H9 (cell line): ENCODE measurements at regions not wholly inside any gene's neighbourhood (a gene's known extent, or its start where the extent isn't known, plus 50 kb on each side); places are given as distances from the start of the nearest gene placed in this dataset.

Experiments used
- DNase-seq: peaks from one replicate; pipeline ENCODE4 v3.0.0-alpha.2; 2017
- H2AFZ ChIP-seq: one replicate; pipeline ENCODE4 v1.6.1; 2013; ENCODE audit warnings: mild to moderate bottlenecking, low read length, control low read depth, moderate library complexity
- H2AK5ac ChIP-seq: 2 replicates; pipeline ENCODE4 v1.6.1; 2013; ENCODE audit warnings: low read length, control low read depth, mixed read lengths; ENCODE audit not compliant: insufficient read length
- H2BK120ac ChIP-seq: one replicate; pipeline ENCODE4 v1.6.1; 2013; ENCODE audit warnings: low read depth, mild to moderate bottlenecking, low read length, control low read depth, inconsistent platforms; ENCODE audit not compliant: poor library complexity, severe bottlenecking
- H2BK12ac ChIP-seq: 2 replicates; pipeline ENCODE4 v1.6.1; 2013; ENCODE audit warnings: low read length, control low read depth, mixed read lengths, low read depth; ENCODE audit not compliant: insufficient read length
- H2BK15ac ChIP-seq: 2 replicates; pipeline ENCODE4 v1.6.1; 2013; ENCODE audit warnings: low read depth, low read length, control low read depth
- H2BK20ac ChIP-seq: one replicate; pipeline ENCODE4 v1.6.1; 2013; ENCODE audit warnings: low read depth, mild to moderate bottlenecking, low read length, control low read depth, inconsistent platforms; ENCODE audit not compliant: poor library complexity, severe bottlenecking
- H2BK5ac ChIP-seq: 2 replicates; pipeline ENCODE4 v1.6.1; 2013; ENCODE audit warnings: low read length, control low read depth, mixed read lengths; ENCODE audit not compliant: insufficient read length
- H3K14ac ChIP-seq: 2 replicates; pipeline ENCODE4 v1.6.1; 2013; ENCODE audit warnings: low read length, control low read depth; ENCODE audit not compliant: insufficient read depth
- H3K18ac ChIP-seq: 2 replicates; pipeline ENCODE4 v1.6.1; 2013; ENCODE audit warnings: low read depth, mild to moderate bottlenecking, mixed read lengths, low read length, control low read depth; ENCODE audit not compliant: insufficient read length
- H3K23ac ChIP-seq: 2 replicates; pipeline ENCODE4 v1.6.1; 2013; ENCODE audit warnings: low read length, control low read depth, mixed read lengths, low read depth; ENCODE audit not compliant: insufficient read length
- H3K23me2 ChIP-seq: 2 replicates; pipeline ENCODE4 v1.6.1; 2013; ENCODE audit warnings: low read depth, mild to moderate bottlenecking, mixed read lengths, low read length, control low read depth; ENCODE audit not compliant: insufficient read length, poor library complexity, severe bottlenecking
- H3K27ac ChIP-seq: 2 replicates; pipeline ENCODE4 v1.5.1; 2013; ENCODE audit warnings: low read length, control low read depth, mixed read lengths, low read depth; ENCODE audit not compliant: insufficient read length
- H3K27me3 ChIP-seq: 2 replicates; pipeline ENCODE4 v1.6.1; 2013; ENCODE audit warnings: low read length, control low read depth, inconsistent platforms; ENCODE audit not compliant: insufficient read depth
- H3K4ac ChIP-seq: 2 replicates; pipeline ENCODE4 v1.6.1; 2013; ENCODE audit warnings: low read depth, mild to moderate bottlenecking, control low read depth, inconsistent platforms, low read length, moderate library complexity
- H3K4me1 ChIP-seq: 2 replicates; pipeline ENCODE4 v1.6.1; 2013; ENCODE audit warnings: low read length, control low read depth, inconsistent platforms; ENCODE audit not compliant: insufficient read depth
- H3K4me2 ChIP-seq: 2 replicates; pipeline ENCODE4 v1.6.1; 2013; ENCODE audit warnings: low read length, control low read depth, mixed read lengths; ENCODE audit not compliant: insufficient read length, insufficient read depth
- H3K56ac ChIP-seq: 2 replicates; pipeline ENCODE4 v1.6.1; 2013; ENCODE audit warnings: low read depth, mild to moderate bottlenecking, mixed read lengths, low read length, control low read depth; ENCODE audit not compliant: insufficient read length
- H3K79me1 ChIP-seq: 2 replicates; pipeline ENCODE4 v1.6.1; 2013; ENCODE audit warnings: low read depth, mild to moderate bottlenecking, moderate library complexity, low read length, control low read depth, inconsistent platforms; ENCODE audit not compliant: insufficient read depth, poor library complexity, severe bottlenecking
- H3K79me2 ChIP-seq: 2 replicates; pipeline ENCODE4 v1.6.1; 2013; ENCODE audit warnings: low read length, control low read depth, inconsistent platforms; ENCODE audit not compliant: insufficient read depth
- H3K9ac ChIP-seq: 2 replicates; pipeline ENCODE4 v1.6.1; 2013; ENCODE audit warnings: low read length, control low read depth, mixed read lengths; ENCODE audit not compliant: insufficient read length; ENCODE audit errors: extremely low read depth
- H3K9me3 ChIP-seq: one replicate; pipeline ENCODE4 v1.6.1; 2013; ENCODE audit warnings: low read depth, low read length, inconsistent platforms; ENCODE audit not compliant: control insufficient read depth
- H3T11ph ChIP-seq: one replicate; pipeline ENCODE4 v1.6.1; 2013; ENCODE audit warnings: mild to moderate bottlenecking, low read length, control low read depth, inconsistent platforms
- H4K20me1 ChIP-seq: one replicate; pipeline ENCODE4 v1.6.1; 2013; ENCODE audit not compliant: control insufficient read depth, insufficient read length, insufficient read depth
- H4K5ac ChIP-seq: 2 replicates; pipeline ENCODE4 v1.6.1; 2013; ENCODE audit warnings: low read depth, mild to moderate bottlenecking, mixed read lengths, low read length, control low read depth; ENCODE audit not compliant: insufficient read length
- H4K8ac ChIP-seq: replicated peaks from 2 replicates; pipeline ENCODE4 v1.6.1; 2013; ENCODE audit warnings: low read length, control low read depth, mixed read lengths, low read depth; ENCODE audit not compliant: insufficient read length
- H4K91ac ChIP-seq: 2 replicates; pipeline ENCODE4 v1.6.1; 2013; ENCODE audit warnings: low read depth, mild to moderate bottlenecking, moderate library complexity, mixed read lengths, low read length, control low read depth; ENCODE audit not compliant: insufficient read length
- H3K27ac Mint-ChIP-seq, 3 experiments: 2 replicates in 2 of 3; 3 replicates in 1 of 3; pipeline ENCODE4 v1.8.0; 2020 to 2021; ENCODE audit warnings: mixed read lengths in 3 of 3, mild to moderate bottlenecking in 1 of 3, moderate library complexity in 1 of 3
- H3K27me3 Mint-ChIP-seq: 2 replicates; pipeline ENCODE4 v1.8.0; 2021; ENCODE audit warnings: low read depth, mild to moderate bottlenecking, moderate library complexity, mixed read lengths
- H3K36me3 Mint-ChIP-seq, 3 experiments: 2 replicates in 2 of 3; 3 replicates in 1 of 3; pipeline ENCODE4 v1.8.0; 2020 to 2021; ENCODE audit warnings: low read depth in 3 of 3, mixed read lengths in 3 of 3; ENCODE audit not compliant: insufficient read depth in 1 of 3
- H3K4me1 Mint-ChIP-seq, 2 experiments: 2 replicates each; pipeline ENCODE4 v1.8.0; 2020; ENCODE audit warnings: mixed read lengths in 2 of 2
- H3K4me3 Mint-ChIP-seq, 2 experiments: 2 replicates in 1 of 2; 3 replicates in 1 of 2; pipeline ENCODE4 v1.8.0; 2020 to 2021; ENCODE audit warnings: mild to moderate bottlenecking in 2 of 2, mixed read lengths in 2 of 2, moderate library complexity in 1 of 2
- H3K9me3 Mint-ChIP-seq, 2 experiments: 2 replicates in 1 of 2; 3 replicates in 1 of 2; pipeline ENCODE4 v1.8.0; 2020; ENCODE audit warnings: mild to moderate bottlenecking in 2 of 2, mixed read lengths in 2 of 2, moderate library complexity in 1 of 2
- WGBS: extraction: QIAGEN DNeasy Blood & Tissue Kit; methylation state at CpG from one replicate; pipeline ENCODE4 v1.1.7; 2013; ENCODE audit warnings: missing lambda C conversion rate, low lambda C conversion rate, mixed read lengths; ENCODE audit not compliant: insufficient read length; ENCODE audit errors: extremely low coverage; 5-methylcytosine and 5-hydroxymethylcytosine counted together
- TF ChIP-seq, protein P1 (sequence below): fragments of 200-600 bp; sonication (generic); conservative IDR thresholded peaks from 3 replicates; pipeline ENCODE4 v1.8.0; 2021; ENCODE audit warnings: antibody characterized with exemption, mild to moderate bottlenecking

GRCh38 chr5:68435611-68436010 is 220.1 kb downstream of the PIK3R1 start:
- Histone ChIP-seq H3K23me2 (no peaks in the 10 kb centered on the region), H3K79me2 (no peaks in the 10 kb centered on the region), H4K20me1 (no peaks in the 10 kb centered on the region), H2AFZ (no peak overlapping the region), H3K4me1 (no peaks in the 10 kb centered on the region), H4K91ac (no peak overlapping the region), H3K14ac (no peak overlapping the region), H2BK5ac (no peak overlapping the region), H4K8ac (no peak overlapping the region), H3K9me3 (no peaks in the 10 kb centered on the region), H3K18ac (no peak overlapping the region), H3K27me3 (no peaks in the 10 kb centered on the region), H3K56ac (no peak overlapping the region), H2AK5ac (no peak overlapping the region), H3K4me2 (no peak overlapping the region), H3K79me1 (no peaks in the 10 kb centered on the region), H2BK120ac (no peak overlapping the region), H3K9ac (no peak overlapping the region), H2BK15ac (no peak overlapping the region), H3T11ph (no peak overlapping the region), H2BK20ac (no peak overlapping the region), H3K27ac (no peak overlapping the region), H3K23ac (no peak overlapping the region), H3K4ac (no peak overlapping the region), H4K5ac (no peak overlapping the region), H2BK12ac (no peak overlapping the region)
- H3K27me3 Mint-ChIP-seq = peaks cover 11% of the 10 kb centered on the region
- TF ChIP-seq, protein P1, sequence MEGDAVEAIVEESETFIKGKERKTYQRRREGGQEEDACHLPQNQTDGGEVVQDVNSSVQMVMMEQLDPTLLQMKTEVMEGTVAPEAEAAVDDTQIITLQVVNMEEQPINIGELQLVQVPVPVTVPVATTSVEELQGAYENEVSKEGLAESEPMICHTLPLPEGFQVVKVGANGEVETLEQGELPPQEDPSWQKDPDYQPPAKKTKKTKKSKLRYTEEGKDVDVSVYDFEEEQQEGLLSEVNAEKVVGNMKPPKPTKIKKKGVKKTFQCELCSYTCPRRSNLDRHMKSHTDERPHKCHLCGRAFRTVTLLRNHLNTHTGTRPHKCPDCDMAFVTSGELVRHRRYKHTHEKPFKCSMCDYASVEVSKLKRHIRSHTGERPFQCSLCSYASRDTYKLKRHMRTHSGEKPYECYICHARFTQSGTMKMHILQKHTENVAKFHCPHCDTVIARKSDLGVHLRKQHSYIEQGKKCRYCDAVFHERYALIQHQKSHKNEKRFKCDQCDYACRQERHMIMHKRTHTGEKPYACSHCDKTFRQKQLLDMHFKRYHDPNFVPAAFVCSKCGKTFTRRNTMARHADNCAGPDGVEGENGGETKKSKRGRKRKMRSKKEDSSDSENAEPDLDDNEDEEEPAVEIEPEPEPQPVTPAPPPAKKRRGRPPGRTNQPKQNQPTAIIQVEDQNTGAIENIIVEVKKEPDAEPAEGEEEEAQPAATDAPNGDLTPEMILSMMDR = no peak
- H3K4me3 Mint-ChIP-seq = no peak overlapping the region
- H3K27ac Mint-ChIP-seq = no peak overlapping the region
- no CpG with 5 or more reads among the region's 1 CpG for WGBS
- 0 out of 4 replicates have a peak, but pooled peaks cover 0 to 7% of the 10 kb centered on the region in 2 experiments for H3K4me1 Mint-ChIP-seq
- H3K36me3 Mint-ChIP-seq = no peaks in the 10 kb centered on the region
- DNase-seq = no peak
- H3K9me3 Mint-ChIP-seq = no peaks in the 10 kb centered on the region
